SK-N-SH treated with all-trans-retinoic acid at 6 μM for 48 hours (cell line): ENCODE measurements at regions not wholly inside any gene's neighbourhood (a gene's known extent, or its start where the extent isn't known, plus 50 kb on each side); places are given as distances from the start of the nearest gene placed in this dataset.

Experiments used
- ARNTL ChIP-seq: fragments of 450-650 bp; formaldehyde crosslinking; IDR thresholded peaks from 2 replicates; pipeline ENCODE4 v1.5.0; 2020; ENCODE audit warnings: low read depth, mild to moderate bottlenecking, moderate library complexity, borderline replicate concordance
- BACH2 ChIP-seq: fragments of 250-450 bp; sonication (Bioruptor Pico); IDR thresholded peaks from 2 replicates; pipeline ENCODE4 v1.9.0; 2021; ENCODE audit warnings: mild to moderate bottlenecking, borderline replicate concordance
- ESRRG ChIP-seq: fragments of 250-450 bp; sonication (Bioruptor Pico); IDR thresholded peaks from 2 replicates; pipeline ENCODE4 v1.6.1; 2021; ENCODE audit warnings: mild to moderate bottlenecking
- RARB ChIP-seq: fragments of 250-450 bp; sonication (Bioruptor Pico); IDR thresholded peaks from 2 replicates; pipeline ENCODE4 v1.8.0; 2021; ENCODE audit warnings: mild to moderate bottlenecking, moderate library complexity
- TOX ChIP-seq: fragments of 250-450 bp; sonication (Bioruptor Pico); IDR thresholded peaks from 2 replicates; pipeline ENCODE4 v1.8.0; 2021; ENCODE audit warnings: mild to moderate bottlenecking, moderate library complexity, borderline replicate concordance
- ZFP3 ChIP-seq: fragments of 250-450 bp; sonication (Bioruptor Pico); IDR thresholded peaks from 2 replicates; pipeline ENCODE4 v1.5.0; 2020; ENCODE audit warnings: mild to moderate bottlenecking, moderate library complexity
- ZNF565 ChIP-seq: fragments of 450-650 bp; formaldehyde crosslinking; conservative IDR thresholded peaks from 2 replicates; pipeline ENCODE4 v1.5.0; 2020; ENCODE audit warnings: low read depth, mild to moderate bottlenecking, moderate library complexity
- ZNF70 ChIP-seq: fragments of 450-650 bp; formaldehyde crosslinking; IDR thresholded peaks from 2 replicates; pipeline ENCODE4 v1.5.0; 2020; ENCODE audit warnings: mild to moderate bottlenecking, moderate library complexity
- TF ChIP-seq, protein P1 (sequence below): fragments of 250-450 bp; sonication (Bioruptor Pico); IDR thresholded peaks from 2 replicates; pipeline ENCODE4 v1.8.0; 2021; ENCODE audit warnings: low read depth, mild to moderate bottlenecking, moderate library complexity, borderline replicate concordance
- TF ChIP-seq, protein P2 (sequence below): fragments of 250-450 bp; sonication (Bioruptor Pico); IDR thresholded peaks from 2 replicates; pipeline ENCODE4 v1.8.0; 2020; ENCODE audit warnings: mild to moderate bottlenecking, moderate library complexity, borderline replicate concordance
- TF ChIP-seq, protein P3 (sequence below): fragments of 250-450 bp; sonication (Bioruptor Pico); IDR thresholded peaks from 2 replicates; pipeline ENCODE4 v1.5.0; 2020; ENCODE audit warnings: mild to moderate bottlenecking, moderate library complexity

- no peak for TF ChIP-seq ZFP3 (CRISPR knock-in tag)
- no peak for TF ChIP-seq ZNF70 (CRISPR knock-in tag)
- TF ChIP-seq, protein P1, sequence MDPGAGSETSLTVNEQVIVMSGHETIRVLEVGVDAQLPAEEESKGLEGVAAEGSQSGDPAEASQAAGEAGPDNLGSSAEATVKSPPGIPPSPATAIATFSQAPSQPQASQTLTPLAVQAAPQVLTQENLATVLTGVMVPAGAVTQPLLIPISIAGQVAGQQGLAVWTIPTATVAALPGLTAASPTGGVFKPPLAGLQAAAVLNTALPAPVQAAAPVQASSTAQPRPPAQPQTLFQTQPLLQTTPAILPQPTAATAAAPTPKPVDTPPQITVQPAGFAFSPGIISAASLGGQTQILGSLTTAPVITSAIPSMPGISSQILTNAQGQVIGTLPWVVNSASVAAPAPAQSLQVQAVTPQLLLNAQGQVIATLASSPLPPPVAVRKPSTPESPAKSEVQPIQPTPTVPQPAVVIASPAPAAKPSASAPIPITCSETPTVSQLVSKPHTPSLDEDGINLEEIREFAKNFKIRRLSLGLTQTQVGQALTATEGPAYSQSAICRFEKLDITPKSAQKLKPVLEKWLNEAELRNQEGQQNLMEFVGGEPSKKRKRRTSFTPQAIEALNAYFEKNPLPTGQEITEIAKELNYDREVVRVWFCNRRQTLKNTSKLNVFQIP (CRISPR knock-in tag), result no peak
- TF ChIP-seq, protein P2, sequence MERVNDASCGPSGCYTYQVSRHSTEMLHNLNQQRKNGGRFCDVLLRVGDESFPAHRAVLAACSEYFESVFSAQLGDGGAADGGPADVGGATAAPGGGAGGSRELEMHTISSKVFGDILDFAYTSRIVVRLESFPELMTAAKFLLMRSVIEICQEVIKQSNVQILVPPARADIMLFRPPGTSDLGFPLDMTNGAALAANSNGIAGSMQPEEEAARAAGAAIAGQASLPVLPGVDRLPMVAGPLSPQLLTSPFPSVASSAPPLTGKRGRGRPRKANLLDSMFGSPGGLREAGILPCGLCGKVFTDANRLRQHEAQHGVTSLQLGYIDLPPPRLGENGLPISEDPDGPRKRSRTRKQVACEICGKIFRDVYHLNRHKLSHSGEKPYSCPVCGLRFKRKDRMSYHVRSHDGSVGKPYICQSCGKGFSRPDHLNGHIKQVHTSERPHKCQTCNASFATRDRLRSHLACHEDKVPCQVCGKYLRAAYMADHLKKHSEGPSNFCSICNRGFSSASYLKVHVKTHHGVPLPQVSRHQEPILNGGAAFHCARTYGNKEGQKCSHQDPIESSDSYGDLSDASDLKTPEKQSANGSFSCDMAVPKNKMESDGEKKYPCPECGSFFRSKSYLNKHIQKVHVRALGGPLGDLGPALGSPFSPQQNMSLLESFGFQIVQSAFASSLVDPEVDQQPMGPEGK, result no peak
- TF ChIP-seq ZNF565, result no peak
- TF ChIP-seq, protein P3, sequence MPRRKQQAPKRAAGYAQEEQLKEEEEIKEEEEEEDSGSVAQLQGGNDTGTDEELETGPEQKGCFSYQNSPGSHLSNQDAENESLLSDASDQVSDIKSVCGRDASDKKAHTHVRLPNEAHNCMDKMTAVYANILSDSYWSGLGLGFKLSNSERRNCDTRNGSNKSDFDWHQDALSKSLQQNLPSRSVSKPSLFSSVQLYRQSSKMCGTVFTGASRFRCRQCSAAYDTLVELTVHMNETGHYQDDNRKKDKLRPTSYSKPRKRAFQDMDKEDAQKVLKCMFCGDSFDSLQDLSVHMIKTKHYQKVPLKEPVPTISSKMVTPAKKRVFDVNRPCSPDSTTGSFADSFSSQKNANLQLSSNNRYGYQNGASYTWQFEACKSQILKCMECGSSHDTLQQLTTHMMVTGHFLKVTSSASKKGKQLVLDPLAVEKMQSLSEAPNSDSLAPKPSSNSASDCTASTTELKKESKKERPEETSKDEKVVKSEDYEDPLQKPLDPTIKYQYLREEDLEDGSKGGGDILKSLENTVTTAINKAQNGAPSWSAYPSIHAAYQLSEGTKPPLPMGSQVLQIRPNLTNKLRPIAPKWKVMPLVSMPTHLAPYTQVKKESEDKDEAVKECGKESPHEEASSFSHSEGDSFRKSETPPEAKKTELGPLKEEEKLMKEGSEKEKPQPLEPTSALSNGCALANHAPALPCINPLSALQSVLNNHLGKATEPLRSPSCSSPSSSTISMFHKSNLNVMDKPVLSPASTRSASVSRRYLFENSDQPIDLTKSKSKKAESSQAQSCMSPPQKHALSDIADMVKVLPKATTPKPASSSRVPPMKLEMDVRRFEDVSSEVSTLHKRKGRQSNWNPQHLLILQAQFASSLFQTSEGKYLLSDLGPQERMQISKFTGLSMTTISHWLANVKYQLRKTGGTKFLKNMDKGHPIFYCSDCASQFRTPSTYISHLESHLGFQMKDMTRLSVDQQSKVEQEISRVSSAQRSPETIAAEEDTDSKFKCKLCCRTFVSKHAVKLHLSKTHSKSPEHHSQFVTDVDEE, result no peak
- TF ChIP-seq ARNTL, result no peak
- no peak for TF ChIP-seq ESRRG
- no peak for TF ChIP-seq BACH2 (CRISPR knock-in tag)
- no peak for TF ChIP-seq RARB (CRISPR knock-in tag)
- no peak for TF ChIP-seq TOX (CRISPR knock-in tag)
Observed at GRCh38 chr18:41144441-41144840, 810.6 kb upstream of the PIK3C3 start.
